ENCODE measurements at regions not wholly inside any gene's neighbourhood (a gene's known extent, or its start where the extent isn't known, plus 50 kb on each side); places are given as distances from the start of the nearest gene placed in this dataset.
"Not testable (repeated sequence)": the region's sequence is repeated elsewhere in the genome, so short reads cannot be mapped to it uniquely, and the experiment has no call there.

DNA sequence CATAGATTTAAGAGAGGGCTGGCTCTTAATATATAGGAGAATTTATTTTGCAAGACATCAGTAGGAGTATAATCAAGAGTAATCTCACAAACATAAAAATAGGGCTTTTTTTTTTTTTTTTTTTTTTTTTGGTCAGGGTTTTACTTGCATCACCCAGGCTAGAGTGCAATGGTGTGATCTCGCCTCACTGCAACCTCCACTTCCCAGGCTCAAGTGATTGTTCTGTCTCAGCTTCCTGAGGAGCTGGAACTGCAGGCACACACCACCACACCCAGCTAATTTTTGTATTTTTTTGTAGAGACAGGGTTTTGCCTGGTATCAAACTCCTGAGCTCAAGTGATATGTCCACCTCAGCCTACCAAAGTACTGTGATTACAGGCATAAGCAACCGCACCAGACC is 535.3 kb downstream of the CCSER2 start:
- no peak for DNase-seq

DNA sequence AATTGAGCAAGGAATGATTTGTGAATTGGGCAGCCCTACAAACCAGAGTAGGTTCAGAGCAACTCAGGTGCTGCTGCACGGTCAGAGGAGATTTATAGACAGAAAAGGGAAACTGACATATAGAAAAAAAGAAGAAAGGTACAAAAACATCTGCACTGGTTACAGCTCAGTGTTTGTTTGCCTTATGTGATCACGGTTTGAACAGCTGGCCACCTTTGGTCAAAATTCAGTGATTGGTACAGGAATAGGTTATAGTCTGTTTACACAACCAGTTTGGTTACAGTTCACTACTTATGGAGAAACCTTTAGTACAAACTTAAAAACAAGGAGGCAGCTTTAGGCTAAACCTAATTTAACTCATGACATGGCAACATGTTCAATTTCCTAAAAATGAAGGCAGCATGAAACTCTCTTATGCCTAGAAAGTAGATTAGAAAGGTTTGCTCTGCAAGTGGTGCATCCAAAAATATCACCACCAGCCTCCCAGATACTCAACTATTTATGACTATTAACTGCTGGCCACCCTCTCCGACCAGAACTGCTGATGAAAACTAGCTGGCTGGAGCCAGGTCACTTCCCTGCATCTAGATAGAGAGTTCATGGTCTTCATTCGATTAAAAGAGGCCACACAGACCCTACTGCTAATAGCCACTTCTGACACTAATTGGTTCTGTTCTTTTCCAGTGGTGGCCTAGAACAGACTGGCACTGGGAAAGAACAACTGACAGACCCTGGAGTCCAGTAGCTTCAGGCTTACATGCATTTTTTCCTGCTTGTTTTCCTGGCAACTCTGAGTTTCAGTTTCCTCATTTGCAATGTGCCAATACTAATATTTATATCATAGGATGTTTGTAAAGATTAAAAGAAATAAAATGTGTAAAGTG is 548.0 kb downstream of the CCSER2 start:
- no peak for DNase-seq

DNA sequence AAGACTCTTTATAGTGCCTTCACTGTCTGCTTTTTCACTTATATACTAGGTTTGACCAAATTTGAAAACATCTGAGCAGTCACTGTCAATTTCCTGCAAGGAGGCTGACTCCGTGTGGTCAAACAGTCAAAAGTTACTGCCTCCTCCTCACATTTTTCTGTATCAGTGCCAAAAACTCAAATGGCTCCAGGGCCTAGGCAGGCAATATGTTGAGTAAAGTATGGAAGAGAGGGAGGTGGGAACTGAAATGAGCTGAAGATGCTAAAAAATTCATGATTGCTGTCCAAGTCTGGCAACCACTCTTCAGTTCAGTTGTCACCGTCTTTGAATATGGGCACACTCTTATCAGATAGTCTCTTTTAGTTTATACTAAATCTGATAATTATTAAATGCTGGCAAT is 551.6 kb downstream of the CCSER2 start:
- DNase-seq = no peak

DNA sequence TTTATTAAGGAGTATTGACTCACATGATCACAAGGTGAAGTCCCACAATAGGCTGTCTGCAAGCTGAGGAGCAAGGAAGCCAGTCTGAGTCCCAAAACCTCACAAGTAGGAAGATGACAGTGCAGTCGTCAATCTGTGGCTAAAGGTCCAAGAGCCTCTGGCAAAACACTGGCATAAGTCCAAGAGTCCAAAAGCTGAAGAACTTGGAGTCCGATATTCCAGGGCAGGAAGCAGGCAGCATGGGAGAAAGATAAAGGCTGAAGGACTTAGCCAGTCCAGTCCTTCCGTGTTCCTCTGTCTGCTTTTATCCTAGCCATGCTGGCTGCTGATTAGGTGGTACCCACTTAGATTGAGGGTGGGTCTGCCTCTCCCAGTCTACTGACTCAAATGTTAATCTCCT is 553.3 kb downstream of the CCSER2 start:
- not testable (repeated sequence) for DNase-seq

DNA sequence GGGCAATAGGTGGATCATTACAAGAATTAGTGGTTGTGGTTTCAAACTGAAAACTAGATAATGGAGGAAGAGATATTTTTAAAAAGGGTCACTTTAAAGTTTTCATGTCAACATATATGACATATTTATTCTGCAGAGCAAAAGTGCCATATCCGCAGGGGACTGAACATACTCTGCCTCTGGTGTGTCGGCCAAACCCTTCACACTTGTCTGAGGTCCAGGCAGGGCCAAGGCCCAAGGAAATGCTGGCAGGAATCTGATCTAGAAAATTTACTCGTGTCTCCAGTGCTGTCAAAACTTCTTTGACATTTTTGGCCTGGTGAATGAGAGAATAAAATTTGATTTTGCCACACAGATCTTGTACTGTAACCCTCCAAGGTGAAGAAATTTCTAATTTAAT is 562.3 kb downstream of the CCSER2 start:
- DNase-seq = no peak

DNA sequence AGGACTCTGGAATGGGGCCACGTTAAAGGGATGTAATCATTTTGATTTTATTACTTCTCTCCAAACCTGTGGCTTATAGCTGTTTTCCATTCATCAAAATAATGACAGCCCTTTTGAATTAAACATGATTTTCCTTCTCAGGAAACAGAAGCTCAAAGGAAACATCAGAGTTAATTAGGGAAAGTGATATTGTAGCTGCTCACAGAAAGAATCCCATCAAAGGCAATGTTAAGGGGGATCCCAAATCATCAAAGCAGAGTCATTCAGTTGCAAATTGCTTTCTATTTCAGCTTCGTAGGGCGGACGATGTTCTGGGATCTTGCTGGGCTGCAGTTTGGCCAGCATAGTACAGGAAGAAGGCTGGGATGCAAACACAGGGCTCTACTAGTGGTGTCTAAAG is 563.2 kb downstream of the CCSER2 start:
- DNase-seq = no peak

DNA sequence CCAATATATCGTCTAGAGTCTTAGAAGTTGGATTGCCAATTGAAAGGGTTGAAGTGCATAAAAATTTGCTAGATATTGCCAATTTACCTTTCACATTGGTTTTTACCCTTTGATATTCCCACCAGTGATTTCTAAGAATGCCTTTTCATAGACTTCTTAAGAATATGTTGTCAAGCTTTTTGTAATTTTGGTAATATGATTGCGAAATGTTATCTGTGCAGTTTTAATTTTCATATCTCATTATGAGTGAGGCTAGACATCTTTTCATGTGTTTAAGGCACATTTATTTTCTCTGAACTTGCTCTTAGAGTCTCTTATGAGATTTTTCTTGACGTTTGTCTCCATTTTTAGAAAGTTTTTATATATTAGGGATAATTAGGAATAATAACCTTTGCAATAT is 567.2 kb downstream of the CCSER2 start:
- DNase-seq = no peak

DNA sequence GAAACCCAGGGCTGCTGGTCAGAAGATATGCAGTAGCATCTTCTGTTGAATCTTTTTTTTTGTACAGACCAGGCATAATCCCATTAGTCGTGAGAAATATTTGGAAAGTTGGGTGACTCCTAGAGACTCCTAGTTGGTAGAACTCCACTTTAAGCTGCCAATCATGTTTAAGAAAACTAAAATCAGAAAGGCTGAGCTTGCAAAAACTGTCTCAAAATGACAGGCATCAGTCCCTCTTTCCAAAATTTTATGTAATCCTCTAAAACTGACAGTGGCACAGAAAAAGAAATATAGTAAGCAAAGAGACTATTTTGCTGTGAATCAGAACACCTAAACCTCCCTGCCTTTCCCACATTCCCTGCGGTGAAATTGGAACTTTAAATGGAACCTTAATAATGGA is 568.5 kb downstream of the CCSER2 start:
- DNase-seq = no peak

DNA sequence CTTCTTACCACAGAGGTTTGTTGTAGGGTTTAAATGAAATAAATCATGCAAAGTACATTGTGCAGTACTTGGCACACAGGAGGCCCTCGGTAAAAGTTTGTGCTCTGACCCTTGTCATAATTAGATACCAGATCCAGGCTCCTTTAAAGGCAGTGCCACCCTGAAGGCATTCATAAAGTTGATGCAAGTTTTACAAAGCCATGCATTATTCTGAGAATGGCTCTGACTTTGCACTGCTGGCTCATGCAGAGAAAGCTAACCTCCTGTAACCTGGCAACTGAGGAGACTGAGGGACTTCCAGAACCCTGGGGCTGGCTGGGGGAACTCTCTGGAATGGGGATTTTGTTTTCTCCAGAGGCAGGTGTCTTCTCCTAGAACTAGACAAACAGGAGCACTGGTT is 570.9 kb downstream of the CCSER2 start:
- no peak for DNase-seq

DNA sequence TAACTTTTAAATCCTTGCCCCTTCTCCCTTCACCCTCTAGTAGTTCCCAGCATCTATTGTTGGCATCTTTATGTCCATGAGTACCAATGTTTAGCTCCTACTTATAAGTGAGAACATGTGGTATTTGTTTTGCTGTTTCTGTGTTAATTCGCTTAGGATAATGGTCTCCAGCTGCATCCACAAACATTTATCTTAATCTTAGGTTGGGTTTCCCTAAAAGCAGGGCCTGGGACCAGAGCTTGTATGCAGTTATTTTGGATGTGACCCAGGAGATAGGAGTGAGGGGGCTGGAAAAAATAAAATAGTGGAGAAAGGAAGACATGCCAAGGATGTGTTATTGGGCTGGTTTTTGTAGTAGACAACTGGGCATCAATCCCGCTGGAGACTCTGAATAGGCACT is 571.8 kb downstream of the CCSER2 start:
- no peak for DNase-seq

DNA sequence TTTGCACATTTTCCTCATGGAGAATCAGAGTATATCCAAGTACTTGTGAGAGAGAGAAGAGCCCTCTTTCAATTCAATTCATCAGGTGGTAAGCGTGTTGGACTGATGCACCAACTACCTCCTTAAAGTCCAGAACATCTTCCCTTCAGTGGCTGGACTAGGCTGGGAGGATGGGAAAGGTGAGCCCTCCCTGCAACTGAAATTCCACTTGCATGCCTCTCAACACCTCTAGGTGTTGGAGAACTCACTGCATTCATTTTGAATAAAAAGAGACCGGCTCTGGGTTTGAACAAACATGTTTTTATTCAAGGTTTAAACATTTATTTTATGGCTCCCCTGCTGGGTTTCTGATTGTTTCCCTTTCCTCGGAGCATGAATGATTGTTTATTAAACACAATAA is 573.5 kb downstream of the CCSER2 start:
- DNase-seq = no peak

DNA sequence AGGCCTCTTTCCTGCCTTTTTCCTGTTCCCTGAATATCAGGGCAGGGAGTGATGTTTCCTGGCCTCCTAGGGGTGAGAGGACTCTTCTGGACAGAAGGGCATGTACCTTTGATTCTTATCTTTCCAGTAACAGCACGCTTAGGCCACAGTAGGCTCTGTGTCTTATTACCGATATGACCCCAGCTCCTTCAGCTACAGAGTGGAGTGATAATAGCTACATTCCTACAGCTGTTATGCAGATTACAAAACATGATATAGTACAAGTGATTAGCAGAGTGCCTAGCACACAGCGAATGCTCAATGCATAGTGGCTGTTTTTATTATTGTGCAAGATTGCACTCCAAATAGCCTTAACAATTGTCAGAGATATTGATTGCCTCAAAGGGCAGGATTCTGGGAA is 574.2 kb downstream of the CCSER2 start:
- DNase-seq = no peak

DNA sequence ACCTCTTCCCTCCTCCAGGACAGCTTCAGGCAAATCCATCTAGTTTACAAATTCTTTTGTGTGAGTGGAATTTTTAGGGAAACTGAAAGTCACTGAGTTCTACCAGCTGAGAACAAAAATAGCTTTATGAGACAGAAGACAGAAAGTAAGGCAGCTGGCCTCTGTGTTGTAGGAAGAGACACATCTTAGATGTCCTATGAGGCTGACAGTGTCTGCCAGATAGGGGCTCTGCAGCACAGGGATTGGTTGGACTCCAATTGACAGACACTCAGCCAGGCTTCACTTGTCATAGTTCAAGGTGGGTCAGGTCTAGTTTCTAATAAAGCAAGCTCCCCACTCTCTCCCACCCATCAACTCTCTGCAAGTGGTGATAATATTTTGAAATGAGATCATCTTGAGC is 574.9 kb downstream of the CCSER2 start:
- no peak for DNase-seq

DNA sequence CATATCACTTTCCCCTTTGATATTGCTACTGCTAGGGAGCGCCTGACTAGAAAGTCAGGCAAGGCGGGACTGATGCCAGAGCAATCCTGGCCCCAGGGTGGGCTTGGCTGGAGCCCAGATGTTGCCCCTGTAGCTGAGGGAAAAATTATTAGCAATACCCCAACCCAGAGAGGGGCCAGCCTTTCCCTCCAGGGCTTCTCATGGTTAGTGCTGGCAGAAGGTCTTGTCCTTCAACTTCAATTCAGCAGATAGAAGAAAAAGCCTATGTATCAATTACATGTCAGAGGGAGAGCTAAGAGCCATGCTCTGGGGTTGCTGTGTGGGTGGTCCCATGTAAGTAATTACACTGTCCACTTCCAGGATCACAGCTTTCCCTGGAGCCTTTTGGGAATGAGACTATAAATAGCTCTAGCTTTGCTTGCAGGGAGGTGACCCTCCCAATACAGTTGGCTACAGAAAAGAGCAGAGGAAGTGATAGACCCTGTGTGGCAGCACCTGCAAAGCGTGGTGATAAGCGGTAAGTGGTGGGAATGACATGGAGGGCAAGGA is 579.1 kb downstream of the CCSER2 start:
- DNase-seq = no peak

DNA sequence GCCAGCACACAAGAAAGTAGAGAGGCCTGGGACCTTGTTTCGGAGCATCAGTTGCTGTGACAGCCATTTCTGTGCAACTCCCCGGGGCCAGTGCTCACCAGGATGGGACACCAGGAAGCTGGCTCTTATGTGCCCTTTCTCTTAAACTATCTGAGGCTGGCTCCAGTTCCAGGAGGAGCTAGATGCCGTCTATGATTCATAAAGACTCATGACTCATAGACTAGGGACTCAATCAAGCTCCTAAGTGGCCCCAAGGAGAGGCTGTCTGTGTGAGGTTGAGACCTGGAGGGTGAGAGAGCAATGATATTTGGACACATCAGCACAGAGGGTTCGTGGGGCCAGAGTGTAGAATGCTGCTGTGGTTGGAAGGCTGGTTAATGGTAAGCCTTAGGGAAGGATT is 580.1 kb downstream of the CCSER2 start:
- DNase-seq = no peak

DNA sequence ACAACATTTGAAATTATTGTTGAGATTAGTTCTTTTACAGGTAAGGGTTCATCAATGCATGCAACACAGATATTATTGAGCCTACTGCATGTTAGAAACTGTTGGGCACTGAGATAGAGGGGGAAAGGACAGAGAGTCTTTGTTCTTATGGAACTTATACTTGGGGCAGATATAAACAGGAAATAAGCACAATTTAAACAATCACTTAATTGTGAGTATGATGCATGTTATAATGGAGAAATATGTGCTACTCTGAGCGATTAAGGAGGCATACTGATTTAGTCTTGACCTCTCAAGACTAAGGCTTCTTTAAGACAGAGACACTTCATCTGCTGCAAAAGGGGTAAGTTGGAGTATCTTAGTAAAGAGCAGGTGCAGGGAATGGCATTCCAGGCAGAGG is 593.3 kb downstream of the CCSER2 start:
- no peak for DNase-seq

DNA sequence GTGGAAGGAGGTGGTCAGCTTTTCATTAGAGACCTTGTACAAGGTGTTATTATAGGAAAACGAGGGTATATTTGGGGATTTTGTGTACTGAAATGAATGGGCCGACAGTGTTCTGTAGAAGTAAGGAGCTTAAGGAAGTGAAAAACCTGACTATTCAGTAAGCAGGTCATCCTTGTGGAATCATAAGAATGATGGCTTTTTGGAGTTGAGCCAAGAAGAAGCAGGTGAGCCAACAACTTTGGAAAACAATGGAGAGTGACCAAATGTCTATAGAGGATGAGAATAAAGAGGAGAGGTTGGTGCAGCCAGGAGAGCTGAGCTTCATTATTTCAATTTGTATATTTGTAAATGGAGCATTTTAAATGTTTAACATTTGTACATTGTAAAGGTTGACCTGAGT is 595.7 kb downstream of the CCSER2 start:
- no peak for DNase-seq

DNA sequence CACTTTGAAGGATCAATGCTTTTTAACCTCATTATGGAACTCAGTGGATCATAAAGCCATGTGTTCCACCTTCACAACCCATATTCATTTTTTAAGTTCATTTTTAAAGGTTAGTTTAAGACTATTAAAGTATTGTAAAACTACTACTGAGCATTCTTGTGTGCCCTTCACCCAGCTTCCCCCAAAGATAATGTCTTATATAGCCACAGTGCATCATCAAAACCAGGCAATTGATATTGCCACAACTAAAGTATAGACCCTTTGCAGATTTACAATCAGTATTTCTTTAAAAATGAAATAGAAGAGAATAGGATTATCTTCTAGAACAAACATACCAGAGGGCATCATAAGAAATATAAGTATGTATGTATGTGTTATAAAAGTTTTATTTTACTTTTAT is 597.1 kb downstream of the CCSER2 start:
- no peak for DNase-seq

DNA sequence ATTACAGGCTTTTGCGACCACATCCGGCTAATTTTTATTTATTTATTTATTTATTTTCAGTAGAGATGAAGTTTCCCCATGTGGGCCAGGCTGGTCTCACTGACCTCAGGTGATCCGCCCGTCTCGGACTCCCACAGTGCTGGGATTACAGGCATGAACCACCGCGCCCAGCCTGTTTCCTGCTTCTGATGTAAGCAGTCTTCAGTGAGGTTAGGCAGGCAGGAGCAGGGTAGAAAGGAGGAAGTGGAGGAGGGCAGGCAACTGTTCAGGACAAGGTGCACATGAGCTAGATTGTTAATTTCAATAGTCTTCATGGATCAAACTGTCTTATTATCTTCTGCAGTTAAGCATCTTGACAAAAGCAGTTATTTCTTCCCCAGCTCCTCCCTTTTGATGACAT is 605.0 kb downstream of the CCSER2 start:
- DNase-seq = no peak

DNA sequence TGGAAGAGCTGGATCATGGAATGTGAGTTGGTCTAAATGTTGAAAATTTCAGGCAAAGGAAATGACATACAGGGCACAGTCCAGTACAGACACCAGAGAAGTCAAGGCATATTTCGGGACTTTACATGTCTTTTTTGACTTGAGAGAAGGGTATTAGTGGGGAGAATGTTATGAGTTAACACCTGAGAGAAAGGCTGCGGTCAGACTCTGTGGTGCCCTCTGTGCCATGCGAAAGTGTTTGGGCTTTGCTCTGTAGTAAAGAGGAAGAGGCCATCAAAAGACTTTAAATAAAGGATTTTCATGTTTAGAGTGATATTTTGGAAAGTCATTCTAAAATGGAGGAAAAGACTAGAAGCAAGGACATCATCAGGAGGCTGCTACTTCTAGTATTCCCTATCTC is 607.4 kb downstream of the CCSER2 start:
- no peak for DNase-seq

DNA sequence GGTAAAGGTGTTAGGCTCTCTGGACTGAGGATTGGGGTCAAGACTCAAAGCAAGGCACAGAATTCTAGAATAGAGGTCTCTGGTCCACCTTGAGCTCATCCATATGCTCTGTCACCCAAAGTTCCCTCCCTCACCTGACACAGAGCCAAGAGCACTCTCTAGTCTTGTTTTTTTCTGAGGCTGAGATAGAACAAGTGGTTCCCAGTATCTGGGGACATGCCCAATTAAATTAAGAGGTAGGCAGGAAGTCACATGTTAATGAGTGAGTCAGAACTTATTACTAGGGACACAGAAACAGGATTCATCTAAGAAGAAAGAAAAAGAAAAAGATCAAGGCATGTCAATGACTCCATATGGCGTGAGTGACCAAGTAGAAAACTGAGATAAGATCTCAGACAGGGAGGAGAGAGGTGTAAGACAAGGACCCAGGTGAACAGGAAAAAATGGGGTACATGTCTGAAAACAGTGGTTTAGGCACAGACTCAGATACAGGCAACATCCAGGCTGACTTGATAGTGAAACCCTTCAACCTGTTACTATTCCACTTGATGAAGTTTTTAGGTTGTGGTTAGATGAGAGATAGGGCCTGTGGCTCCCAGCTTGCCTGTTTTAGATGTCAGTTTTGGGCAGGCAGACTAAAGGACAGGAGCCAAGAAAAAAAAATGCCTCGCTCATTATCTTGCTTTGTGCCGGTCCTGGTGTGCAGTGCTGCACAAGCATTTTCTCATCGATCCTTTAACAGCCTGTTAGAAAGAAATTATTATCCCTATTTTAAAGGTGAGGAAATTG is 609.9 kb downstream of the CCSER2 start:
- DNase-seq = no peak

DNA sequence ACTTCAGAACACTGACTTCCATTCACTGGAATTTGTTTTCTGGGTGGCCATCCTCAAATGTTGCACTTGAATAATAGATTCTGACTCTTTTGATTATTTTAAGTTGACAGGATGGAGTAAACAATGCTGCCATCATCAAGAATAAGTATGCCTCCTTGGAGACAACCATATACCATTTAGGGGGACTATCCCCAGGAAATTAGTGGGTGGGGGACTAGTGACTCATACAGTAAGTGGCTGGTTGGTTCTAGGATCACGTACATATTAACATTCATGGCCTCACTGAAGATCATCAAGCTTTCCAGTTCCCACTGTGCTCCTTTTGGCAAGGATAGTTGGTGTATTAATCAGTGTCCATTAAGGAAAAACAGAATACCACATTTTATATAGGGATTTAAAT is 615.2 kb downstream of the CCSER2 start:
- no peak for DNase-seq

DNA sequence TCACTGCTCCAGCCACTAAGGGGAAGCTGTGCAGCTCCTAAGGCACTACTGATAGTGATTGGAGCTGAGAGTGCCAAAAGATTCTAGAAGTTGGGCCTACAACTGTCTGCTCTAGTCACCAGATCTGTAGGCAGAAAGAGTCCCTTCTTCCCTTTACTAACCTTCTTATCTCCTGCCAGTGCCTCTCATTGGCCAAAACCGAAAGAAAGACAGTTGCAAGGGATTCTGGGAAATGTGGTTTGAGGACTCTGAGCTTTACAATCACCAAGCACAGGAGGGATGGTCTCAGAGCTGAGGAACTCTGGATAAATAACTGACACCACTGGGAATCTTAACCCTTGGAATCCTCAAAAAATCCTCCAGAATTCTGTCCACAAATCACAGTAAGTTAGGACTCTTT is 615.8 kb downstream of the CCSER2 start:
- DNase-seq = no peak

DNA sequence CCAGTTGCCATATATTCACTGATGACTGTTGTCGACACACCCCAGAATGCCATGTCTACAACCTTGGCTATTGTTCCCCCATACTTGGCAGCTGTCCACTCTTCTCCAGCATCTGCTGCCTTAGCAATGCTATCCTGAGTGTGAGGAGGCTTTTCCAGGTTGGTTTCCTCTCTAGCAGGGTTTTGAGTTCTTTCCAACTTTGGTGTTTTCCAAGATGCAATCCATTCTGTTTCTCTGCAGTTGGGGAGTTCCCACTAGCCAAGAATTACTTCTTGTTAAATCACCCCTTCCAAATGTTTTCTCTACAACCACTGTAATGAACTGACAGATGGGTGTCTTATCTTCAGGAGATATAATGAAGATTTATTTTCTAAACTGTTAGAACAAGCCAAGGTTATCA is 617.4 kb downstream of the CCSER2 start:
- no peak for DNase-seq
